Loucy (cell line): ENCODE measurements at regions not wholly inside any gene's neighbourhood (a gene's known extent, or its start where the extent isn't known, plus 50 kb on each side); places are given as distances from the start of the nearest gene placed in this dataset.

Experiments
- EZH2phosphoT487 ChIP-seq: fragments of 200-600 bp; IDR thresholded peaks from 2 replicates; pipeline ENCODE4 v1.6.1; 2018; ENCODE audit warnings: antibody characterized with exemption, mild to moderate bottlenecking, moderate library complexity, borderline replicate concordance
- TF ChIP-seq, protein P1 (sequence below): fragments of 200-600 bp; sonication (generic); conservative IDR thresholded peaks from 2 replicates; pipeline ENCODE4 v1.5.1; 2014; ENCODE audit warnings: mild to moderate bottlenecking, antibody characterized with exemption, low read length

DNA sequence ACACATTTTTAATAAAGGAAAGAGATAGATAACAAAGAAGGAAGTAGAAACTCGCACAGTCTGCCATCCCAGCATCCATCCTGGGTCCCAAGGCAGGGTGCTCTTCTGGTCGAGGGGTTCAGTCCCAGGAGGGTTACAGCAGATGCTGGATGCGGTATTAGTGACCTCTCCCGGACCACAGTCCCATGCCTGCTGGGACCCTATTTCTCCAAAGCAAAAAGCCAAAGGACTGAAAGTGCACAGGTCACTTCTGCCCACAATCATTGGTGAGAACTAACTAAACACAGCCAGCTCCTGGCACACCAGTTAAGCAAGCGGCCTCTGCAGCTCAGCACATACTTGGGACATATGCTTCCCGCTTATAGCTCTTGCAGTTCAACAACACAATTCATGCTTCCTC is 96.1 kb upstream of the HABP2 start:
- TF ChIP-seq, protein P1, sequence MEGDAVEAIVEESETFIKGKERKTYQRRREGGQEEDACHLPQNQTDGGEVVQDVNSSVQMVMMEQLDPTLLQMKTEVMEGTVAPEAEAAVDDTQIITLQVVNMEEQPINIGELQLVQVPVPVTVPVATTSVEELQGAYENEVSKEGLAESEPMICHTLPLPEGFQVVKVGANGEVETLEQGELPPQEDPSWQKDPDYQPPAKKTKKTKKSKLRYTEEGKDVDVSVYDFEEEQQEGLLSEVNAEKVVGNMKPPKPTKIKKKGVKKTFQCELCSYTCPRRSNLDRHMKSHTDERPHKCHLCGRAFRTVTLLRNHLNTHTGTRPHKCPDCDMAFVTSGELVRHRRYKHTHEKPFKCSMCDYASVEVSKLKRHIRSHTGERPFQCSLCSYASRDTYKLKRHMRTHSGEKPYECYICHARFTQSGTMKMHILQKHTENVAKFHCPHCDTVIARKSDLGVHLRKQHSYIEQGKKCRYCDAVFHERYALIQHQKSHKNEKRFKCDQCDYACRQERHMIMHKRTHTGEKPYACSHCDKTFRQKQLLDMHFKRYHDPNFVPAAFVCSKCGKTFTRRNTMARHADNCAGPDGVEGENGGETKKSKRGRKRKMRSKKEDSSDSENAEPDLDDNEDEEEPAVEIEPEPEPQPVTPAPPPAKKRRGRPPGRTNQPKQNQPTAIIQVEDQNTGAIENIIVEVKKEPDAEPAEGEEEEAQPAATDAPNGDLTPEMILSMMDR, result no peak
- TF ChIP-seq EZH2phosphoT487, result no peak
